Head of caudate nucleus (tissue), 42 donors: ENCODE measurements at regions not wholly inside any gene's neighbourhood (a gene's known extent, or its start where the extent isn't known, plus 50 kb on each side); places are given as distances from the start of the nearest gene placed in this dataset.
"Not testable (repeated sequence)": the region's sequence is repeated elsewhere in the genome, so short reads cannot be mapped to it uniquely, and the experiment has no call there.

ENCODE experiments used
- DNase-seq, 42 donors: peaks; one replicate each; pipeline versions ENCODE4 v3.0.0 to v3.0.0-alpha.2; 2020 to 2021; ENCODE audit warnings: mixed read lengths in 7 of 42
- intact Hi-C: fragments of 100-400 bp; cut with DNase I; formaldehyde crosslinking; loops from one replicate; pipeline ENCODE4 v1.15.0; 2022

GRCh38 chr7:145378197-145378596 is 542.3 kb upstream of the TPK1 start:
- no peak for DNase-seq
- intact Hi-C loops: no loop called here

GRCh38 chr7:145360511-145361100 is 524.8 kb upstream of the TPK1 start:
- DNase-seq: no peak
- intact Hi-C loops: no loop called here

GRCh38 chr7:145350334-145350733 is 514.5 kb upstream of the TPK1 start:
- intact Hi-C loops: no loop called here
- no peak for DNase-seq

GRCh38 chr7:145349452-145349851 is 513.6 kb upstream of the TPK1 start:
- DNase-seq, intact Hi-C loops: not testable (repeated sequence)

DNA sequence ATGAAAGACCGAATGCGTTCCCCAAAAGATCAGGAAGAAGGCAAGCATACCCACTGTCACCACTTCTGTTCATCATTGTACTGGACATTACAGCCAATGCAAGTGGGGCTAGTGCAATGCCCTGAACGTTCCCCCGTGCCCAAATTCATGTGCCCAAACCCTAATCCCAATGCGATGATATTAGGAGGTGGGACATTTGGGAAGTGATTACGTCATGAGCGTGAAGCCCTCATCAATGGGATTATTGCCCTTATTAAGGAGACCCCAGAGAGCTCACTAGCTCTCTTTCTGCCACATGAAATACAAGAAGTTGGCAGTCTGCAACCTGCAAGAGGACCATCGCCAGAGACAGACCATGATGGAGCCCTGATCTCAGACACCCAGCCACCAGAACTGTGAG is 511.4 kb upstream of the TPK1 start:
- intact Hi-C loops: no loop called here
- no peak for DNase-seq

GRCh38 chr7:145339319-145339718 is 503.5 kb upstream of the TPK1 start:
- no peak for DNase-seq
- intact Hi-C loops: no loop called here

- no peak for DNase-seq
- intact Hi-C loops: no loop called here
These were observed 495.7 kb upstream of the TPK1 start for GRCh38 chr7:145331522-145331921.

- intact Hi-C loops: no loop called here
- DNase-seq: no peak
These were observed 495.2 kb upstream of the TPK1 start for GRCh38 chr7:145331076-145331475.

GRCh38 chr7:145327646-145328045 is 491.8 kb upstream of the TPK1 start:
- intact Hi-C loops: no loop called here
- no peak for DNase-seq

- DNase-seq: no peak
- intact Hi-C loops: no loop called here
These were observed 488.2 kb upstream of the TPK1 start for GRCh38 chr7:145324081-145324480.

DNA sequence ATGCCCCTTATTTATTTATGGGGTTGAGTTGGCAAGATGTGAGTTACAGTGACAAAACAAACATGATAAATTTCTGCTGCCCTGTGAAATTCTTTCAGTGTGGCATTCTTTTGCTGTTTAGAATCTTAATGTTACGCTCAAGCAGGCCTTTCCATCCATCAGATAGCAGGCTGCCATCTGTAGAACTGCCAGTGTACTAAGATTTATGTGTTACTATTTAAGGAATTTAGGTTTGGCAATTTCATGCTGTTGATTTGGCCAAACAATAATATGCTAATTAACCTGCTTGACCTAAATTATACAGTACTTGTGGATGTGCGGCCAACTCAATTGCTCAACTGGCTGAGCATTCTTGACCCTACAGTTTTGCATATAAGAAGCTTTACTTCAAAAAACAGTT is 477.7 kb upstream of the TPK1 start:
- intact Hi-C loops: no loop called here
- no peak for DNase-seq

- intact Hi-C loops: no loop called here
These were observed 457.9 kb upstream of the TPK1 start for GRCh38 chr7:145293754-145294153.

DNA sequence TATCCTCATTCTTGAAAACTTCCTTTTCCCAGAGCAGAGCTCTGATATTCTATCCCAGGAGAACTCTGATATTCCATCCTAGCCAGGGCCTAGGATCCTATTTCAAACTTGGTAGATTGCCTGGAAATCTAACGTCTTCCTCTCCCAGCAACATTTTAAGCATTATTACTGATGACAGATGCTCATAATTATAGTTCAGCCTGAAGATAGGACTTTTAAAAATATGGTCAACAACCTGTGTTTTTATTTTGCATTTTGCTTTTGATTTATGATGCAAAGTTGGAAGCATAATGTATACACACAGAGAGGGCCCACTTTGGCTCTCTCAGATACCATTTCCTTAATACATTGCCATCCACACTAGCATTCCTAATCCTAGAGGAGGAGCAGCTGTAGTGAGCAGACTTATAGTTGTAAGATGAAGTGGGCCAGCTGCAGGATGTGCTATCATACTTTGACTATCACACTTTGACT is 457.4 kb upstream of the TPK1 start:
- intact Hi-C loops: no loop called here
- no peak for DNase-seq

More at GRCh38 chr7:145293754-145294153, 457.9 kb upstream of the TPK1 start:
- no peak for DNase-seq

DNA sequence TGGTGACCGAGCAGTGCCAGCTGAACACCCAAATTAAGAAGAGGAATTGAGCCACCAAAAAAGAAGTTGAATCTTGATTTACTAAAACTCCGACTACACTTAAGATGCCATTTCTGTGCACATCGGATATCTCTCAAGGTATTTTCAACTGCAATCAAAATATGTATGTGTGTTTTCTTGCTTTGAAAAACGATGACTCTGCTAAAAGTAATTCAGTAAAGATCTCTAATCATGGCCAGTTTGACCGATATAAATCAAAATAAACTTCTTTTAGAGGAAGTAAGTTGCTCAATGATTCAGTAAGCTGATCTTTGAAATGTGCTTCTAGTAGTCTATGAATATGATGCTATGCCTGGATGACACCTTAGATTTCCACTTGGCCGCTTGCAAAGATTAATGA is 453.5 kb upstream of the TPK1 start:
- no peak for DNase-seq
- intact Hi-C loops: no loop called here

DNA sequence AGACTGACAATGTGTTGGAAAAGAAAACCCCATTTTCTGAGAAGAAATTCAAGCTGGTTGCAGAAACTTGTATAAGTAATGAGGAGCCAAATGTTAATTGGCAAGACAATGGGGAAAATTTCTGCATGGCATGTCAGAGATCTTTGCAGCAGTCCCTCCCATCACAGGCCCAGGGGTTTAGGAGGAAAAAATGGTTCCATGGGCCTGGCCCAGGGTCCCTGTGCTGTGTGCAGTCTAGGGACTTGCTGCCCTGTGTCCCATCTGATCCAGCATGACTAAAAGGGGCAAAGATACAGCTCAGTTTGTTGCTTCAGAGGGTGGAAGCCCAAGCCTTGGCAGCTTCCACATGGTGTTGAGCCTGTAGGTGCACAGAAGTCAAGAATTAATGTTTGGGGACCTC is 440.3 kb upstream of the TPK1 start:
- DNase-seq: no peak
- intact Hi-C loops: no loop called here

- intact Hi-C loops: no loop called here
- DNase-seq: no peak
These were observed 433.7 kb upstream of the TPK1 start for GRCh38 chr7:145269418-145270161.

- DNase-seq: no peak
- intact Hi-C loops: no loop called here
These were observed 429.3 kb upstream of the TPK1 start for GRCh38 chr7:145265180-145265579.

DNA sequence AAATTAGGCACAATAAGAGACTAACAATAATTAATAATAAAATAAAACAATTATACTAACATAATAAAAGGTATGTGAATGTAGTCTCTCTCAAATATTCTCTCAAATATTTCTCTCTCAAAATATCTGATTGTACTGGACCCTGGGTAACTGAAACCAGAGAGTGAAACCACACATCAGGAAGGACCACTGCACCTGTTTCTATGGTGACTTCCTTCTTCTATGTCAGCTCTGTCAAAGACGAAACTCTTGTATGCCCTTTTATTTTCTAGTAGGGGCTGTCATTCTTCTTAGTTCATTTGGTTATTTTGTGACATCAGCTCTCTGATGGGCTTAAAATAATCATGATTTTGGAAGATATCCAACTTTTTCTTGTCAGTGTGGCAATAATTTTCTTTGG is 428.0 kb upstream of the TPK1 start:
- no peak for DNase-seq
- intact Hi-C loops: no loop called here

- intact Hi-C loops: no loop called here
- DNase-seq: no peak
These were observed 416.2 kb upstream of the TPK1 start for GRCh38 chr7:145252031-145252430.

- intact Hi-C loops: no loop called here
- DNase-seq: no peak
These were observed 388.9 kb upstream of the TPK1 start for GRCh38 chr7:145224775-145225174.

DNA sequence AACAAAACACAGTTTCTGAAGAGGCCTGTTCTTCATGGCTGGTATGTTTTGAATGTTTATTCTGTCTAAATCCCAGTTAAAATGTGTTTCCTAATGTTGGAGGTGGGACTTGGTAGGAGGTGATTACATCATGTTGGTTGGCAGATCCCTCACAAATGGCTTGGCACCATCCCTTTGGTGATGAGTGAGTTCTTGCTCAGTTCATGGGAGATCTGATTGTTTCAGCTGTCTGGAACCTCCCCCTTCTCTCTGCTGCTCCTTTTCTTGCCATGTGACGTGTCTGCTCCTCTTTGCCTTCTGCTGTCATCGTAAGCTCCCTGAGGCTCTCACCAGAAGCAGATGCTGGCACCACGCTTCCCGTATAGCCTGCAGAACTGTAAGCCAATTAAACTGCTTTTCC is 383.6 kb upstream of the TPK1 start:
- DNase-seq: no peak
- intact Hi-C loops: no loop called here
